M059J (cell line): ENCODE measurements at regions not wholly inside any gene's neighbourhood (a gene's known extent, or its start where the extent isn't known, plus 50 kb on each side); places are given as distances from the start of the nearest gene placed in this dataset.
"Not testable (repeated sequence)": the region's sequence is repeated elsewhere in the genome, so short reads cannot be mapped to it uniquely, and the experiment has no call there.

Experiments used
- DNase-seq: peaks from one replicate; pipeline ENCODE4 v3.0.0-alpha.2; 2012; ENCODE audit warnings: low read depth

- no peak for DNase-seq
Observed at GRCh38 chr2:8422450-8422800, 259.4 kb upstream of the ID2 start.

DNA sequence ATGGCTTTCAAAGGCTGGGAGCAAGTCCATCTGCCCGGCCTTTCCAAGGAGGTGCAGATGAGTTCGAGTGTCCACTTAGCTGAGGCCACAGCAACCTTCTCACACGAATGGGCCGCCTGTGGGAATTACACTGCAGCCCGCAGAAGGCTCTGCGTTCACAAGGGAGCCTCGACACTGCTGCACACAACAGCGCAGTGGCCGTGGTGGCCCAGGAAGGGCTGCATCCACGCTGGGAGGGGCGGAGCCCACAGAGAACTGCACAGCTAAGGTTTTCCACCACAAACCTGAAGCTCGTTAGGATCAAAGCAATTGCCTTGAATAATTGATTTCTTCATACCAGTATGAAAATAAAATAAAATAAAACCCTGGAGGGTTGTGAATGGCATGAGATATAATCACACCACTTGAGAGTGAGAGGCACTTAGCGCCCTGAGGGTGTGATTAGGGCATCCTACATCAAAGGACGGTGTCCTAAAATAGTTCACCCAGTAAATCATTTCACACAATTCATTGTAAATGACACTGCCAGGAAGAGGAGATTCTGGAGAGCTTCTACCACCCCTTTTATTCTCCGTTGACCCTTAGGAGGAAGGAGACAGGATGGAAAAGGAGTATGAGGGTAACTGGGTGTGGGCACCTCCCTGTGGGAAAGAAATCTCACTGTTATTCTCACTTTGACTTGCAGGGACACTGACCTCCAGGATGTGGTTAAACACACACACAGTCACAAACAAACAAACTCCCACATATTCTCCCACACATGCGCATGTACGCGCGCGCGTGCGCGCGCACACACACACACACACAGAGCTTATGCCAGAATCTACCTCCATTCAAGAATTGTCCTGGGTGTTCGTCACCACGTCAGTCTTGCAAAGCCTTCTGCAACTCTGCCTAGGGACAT, 256.6 kb upstream of the ID2 start:
- DNase-seq: no peak

DNA sequence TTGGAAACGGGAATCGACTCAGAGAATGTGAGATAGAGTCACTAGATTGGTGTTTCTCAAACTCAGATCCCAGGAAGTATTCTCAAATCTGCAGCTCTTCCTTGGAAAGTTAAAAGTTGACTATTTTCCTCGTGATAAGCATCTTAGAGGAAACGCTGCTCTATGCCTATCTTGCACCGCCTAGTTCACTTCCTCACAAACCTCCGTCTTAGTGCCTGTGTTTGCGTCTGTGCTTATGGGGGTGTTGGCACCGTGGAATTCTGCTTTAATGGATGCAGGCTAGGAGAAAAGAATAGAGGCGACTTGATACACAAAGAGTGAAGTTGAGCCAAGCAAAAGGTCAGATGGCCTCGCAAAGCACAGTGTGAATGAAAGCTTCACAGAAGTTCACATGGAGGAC, 255.3 kb upstream of the ID2 start:
- no peak for DNase-seq

GRCh38 chr2:8427211-8427610, 254.6 kb upstream of the ID2 start:
- DNase-seq: no peak

DNA sequence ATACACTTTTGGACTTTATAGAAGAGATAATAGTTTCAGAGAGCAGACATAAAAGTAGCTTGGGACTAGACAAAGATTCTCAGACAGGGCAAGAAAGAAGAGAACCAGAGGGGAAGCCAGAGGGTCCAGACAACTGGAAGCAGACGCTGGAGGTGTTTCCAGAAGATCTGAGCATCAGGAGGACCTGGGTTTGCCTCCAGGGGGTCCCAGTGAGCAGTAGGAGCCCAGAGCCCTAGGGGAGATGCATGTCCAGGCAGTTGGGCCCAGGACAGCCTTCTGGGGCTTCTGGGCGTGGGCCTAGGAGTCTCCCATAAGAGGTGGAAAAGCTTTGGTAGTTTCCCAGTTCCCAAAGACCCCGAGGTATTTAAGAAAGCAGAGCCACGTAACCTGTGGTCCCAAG, 251.2 kb upstream of the ID2 start:
- DNase-seq: no peak

DNA sequence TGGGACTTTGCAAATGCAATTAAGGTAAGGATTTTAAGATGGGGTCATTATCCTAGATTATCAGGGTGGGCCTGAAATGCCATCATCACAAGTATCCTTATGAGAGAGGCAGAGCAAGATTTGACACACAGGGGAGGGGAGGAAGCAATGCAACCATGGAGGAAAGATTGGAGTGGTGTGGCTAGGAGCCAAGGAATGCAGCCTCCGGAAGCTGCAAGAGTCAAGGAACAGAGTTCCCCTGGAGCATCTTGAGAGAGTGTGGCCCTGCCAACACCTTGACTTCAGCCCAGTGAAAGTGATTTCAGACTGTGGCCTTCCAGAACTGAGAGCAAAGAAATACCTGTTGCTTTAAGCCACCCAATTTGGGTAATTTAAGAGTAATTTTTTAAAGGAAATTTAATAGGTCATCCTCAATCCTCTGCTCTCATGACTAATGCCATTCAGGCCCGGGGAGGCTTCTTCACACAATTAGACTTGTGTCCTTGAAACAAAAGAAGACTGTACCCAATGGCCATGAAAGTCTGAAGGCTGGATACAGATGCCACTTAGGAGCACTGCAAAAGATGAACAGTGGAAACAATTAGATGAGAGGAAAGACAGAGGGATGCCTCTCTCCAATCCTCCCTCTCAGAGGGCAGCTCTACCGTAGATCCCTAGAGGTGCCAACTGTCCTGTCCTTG, 250.3 kb upstream of the ID2 start:
- DNase-seq: peak; percentile 17

DNA sequence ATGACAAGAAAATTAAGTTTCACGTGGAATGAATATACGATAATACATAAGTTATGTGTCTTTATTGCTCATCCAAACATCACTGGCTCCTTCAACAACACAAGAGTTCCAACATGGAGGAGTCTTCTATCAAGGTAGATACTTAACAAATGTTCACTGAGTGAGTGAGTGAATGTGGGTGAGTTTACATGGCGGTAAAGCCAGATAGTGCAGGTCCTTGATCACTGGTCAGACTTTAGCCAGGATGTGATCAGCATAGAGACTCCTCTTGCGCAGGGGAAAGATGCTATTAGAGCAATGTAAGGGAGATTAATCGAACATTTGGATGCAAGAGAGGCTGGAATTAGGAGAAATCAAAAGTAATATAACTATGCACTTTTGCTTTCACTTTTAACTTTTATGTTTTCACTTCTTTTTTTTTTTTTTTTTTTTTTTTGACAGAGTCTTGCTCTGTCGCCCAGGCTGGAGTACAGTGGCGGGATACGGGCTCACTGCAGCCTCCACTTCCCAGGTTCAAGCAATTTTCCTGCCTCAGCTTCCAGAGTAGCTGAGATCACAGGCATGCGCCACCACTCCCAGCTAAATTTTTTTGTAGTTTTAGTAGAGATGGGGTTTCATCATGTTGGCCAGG, 249.0 kb upstream of the ID2 start:
- no peak for DNase-seq

- no peak for DNase-seq
Observed at GRCh38 chr2:8433390-8433789, 248.5 kb upstream of the ID2 start.

- no peak for DNase-seq
Observed at GRCh38 chr2:8435608-8436007, 246.2 kb upstream of the ID2 start.

- no peak for DNase-seq
Observed at GRCh38 chr2:8436585-8436984, 245.3 kb upstream of the ID2 start.

- peak; percentile 9 for DNase-seq
Observed at GRCh38 chr2:8437228-8437948, 244.5 kb upstream of the ID2 start.

DNA sequence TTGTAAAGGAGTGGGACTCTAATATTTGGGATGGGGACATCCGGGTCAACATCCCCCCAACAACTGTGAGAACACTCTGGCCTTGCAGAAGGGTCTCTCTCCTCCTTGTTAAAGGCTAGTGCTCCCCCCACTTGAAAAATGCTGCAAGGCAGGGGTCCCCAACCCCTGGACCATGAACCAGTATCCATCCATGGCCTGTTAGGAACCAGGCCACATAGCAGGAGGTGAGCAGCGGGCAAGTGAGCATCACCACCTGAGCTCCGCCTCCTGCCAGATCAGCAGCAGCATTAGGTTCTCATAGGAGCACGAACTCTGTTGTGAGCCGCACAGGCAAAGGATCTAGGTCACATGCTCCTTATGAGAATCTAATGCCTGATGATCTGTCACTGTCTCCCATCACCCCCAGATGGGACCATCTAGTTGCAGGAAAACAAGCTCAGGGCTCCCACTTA, 243.9 kb upstream of the ID2 start:
- DNase-seq: no peak

DNA sequence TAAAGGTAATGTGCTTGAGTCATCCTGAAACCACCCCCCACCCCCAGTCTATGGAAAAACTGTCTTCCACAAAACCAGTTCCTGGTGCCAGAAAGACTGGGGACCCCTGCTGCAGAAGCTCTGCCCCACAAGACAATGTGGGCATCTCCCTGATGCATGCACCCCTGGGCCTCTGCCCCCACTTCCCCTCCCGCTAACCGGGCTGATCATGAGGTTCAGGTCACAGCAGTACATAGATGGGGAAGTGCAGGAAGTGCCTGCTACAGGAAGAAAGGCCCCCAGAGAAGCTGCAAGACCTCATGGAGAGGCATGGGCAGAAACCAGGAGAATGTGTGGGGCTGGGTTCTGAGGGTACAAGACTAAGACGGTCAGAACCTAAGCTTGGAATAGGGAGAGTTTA, 243.4 kb upstream of the ID2 start:
- no peak for DNase-seq

- DNase-seq: no peak
Observed at GRCh38 chr2:8438996-8439395, 242.9 kb upstream of the ID2 start.

- no peak for DNase-seq
Observed at GRCh38 chr2:8440029-8440778, 241.7 kb upstream of the ID2 start.

DNA sequence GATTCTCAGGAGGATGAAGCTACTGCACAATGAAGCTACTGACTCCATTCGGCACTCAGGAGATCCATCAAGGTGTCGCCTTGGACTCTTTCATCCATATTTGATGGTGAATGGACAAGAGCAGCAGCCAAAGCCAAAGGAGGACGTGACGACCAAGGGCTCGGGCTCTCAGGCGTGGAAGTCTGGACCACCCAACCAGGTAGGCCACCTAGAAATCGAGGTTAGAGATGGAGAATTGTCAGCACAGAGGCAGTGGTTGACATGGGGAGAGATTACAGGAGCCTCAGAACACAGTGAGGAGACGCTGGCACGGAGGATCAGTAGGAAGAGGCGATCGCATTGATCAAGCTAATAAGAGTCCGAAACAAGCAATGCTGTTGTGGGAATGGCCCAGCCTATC, 240.5 kb upstream of the ID2 start:
- no peak for DNase-seq

GRCh38 chr2:8441986-8442385, 239.9 kb upstream of the ID2 start:
- no peak for DNase-seq

DNA sequence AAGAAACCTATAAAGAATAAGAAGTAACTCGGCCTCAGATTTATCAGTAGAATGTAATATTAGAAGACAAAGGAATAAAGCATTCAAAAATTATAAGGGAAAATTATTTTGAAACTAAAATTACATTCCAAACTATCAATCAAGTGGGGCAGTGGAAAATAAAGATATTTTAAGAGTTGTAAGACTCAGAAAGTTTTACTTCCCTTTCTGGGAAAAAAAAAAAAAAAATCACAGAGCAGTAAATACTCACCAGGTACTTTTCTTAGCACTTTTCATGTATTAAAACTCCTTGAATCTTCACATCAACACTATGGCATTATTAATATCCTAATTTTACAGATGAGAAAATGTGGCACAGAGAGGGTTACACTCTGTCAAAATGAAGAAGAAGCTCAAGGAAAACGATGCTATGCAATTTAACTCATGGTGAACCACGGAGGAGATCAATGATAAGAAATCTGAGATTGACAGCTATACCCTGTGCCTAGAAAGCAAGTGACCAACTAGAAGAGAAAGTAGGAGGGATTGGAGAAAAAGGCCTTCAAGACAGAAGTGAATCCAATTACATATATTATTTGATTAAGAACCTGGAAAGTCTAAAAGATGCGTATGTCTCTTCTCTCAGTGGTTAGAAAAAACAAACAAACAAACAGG, 238.9 kb upstream of the ID2 start:
- DNase-seq: no peak

GRCh38 chr2:8445580-8445979, 236.3 kb upstream of the ID2 start:
- no peak for DNase-seq

DNA sequence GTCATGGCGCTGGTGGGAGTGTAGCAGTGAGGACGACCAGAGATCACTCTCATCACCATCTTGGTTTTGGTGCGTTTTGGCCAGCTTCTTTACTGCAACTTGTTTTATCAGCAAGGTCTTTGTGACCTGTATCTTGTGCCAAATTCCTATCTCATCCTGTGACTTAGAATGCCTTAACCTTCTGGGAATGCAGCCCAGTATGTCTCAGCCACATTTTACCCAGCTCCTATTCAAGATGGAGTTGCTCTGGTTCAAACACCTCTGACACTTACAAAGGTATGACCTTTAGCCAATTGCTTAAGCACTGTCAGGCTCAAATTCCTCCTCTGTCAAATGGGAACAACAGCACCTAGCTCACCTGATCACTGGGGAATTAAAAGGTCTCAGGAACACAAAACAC, 235.1 kb upstream of the ID2 start:
- DNase-seq: not testable (repeated sequence)
